GM10248 (cell line): ENCODE measurements at regions not wholly inside any gene's neighbourhood (a gene's known extent, or its start where the extent isn't known, plus 50 kb on each side); places are given as distances from the start of the nearest gene placed in this dataset.

Experiments used
- CTCF ChIA-PET: fragments of 300-600 bp; sonication (Branson Sonifier 250); formaldehyde crosslinking; extraction: SDS; loops from one replicate; lab custom pipeline; 2021; ENCODE audit warnings: antibody characterized with exemption; lab: Yijun Ruan, JAX
- POLR2A ChIA-PET: fragments of 350-650 bp; sonication (Branson Sonifier 250); formaldehyde crosslinking; extraction: SDS; loops from one replicate; lab custom pipeline; 2020; ENCODE audit warnings: antibody characterized with exemption; lab: Yijun Ruan, JAX
- DNase-seq: peaks from one replicate; pipeline ENCODE4 v3.0.0; 2012; ENCODE audit errors: extremely low spot score
- TF ChIP-seq, protein P1 (sequence below): IDR thresholded peaks from 2 replicates; pipeline ENCODE4 v1.5.1; 2012; ENCODE audit warnings: mild to moderate bottlenecking, low read depth; ENCODE audit errors: extremely low read depth, missing control alignments, control extremely low read depth

DNA sequence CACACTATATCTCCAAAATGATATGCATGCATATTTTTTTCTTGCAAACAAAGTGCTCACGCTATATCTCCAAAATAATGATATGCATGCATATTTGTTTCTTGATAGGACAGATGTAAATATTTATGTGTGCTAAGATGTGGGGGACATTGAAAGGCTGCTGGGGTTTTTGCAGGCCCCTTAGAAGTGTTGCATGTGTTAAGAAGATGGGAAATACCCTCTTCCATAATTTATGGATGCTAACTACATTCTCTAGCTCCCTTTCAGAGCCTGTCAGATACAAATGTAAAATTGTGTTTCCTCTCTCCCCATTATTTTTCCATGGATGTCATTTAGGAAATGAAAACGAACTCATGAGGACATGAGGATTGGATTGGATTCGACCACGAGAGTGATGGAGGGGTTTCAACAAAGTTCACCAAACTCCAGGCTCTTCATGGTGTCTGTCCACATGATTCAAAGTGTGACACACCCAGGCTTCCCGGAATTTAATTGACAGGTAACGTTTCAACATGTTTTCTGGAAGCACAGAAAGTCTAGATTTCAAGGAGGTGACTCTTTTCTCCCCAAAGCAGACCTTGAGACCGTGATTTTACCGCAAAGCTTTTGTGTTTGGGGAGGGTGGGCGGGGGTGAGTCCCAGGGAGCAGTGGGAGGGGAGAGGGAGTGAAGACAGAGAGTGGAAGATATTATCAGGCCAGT lies 94.4 kb upstream of the CD99 start:
- TF ChIP-seq, protein P1, sequence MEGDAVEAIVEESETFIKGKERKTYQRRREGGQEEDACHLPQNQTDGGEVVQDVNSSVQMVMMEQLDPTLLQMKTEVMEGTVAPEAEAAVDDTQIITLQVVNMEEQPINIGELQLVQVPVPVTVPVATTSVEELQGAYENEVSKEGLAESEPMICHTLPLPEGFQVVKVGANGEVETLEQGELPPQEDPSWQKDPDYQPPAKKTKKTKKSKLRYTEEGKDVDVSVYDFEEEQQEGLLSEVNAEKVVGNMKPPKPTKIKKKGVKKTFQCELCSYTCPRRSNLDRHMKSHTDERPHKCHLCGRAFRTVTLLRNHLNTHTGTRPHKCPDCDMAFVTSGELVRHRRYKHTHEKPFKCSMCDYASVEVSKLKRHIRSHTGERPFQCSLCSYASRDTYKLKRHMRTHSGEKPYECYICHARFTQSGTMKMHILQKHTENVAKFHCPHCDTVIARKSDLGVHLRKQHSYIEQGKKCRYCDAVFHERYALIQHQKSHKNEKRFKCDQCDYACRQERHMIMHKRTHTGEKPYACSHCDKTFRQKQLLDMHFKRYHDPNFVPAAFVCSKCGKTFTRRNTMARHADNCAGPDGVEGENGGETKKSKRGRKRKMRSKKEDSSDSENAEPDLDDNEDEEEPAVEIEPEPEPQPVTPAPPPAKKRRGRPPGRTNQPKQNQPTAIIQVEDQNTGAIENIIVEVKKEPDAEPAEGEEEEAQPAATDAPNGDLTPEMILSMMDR: no peak
- DNase-seq: no peak
- ChIA-PET POLR2A (no interaction called here), CTCF (no interaction called here)

DNA sequence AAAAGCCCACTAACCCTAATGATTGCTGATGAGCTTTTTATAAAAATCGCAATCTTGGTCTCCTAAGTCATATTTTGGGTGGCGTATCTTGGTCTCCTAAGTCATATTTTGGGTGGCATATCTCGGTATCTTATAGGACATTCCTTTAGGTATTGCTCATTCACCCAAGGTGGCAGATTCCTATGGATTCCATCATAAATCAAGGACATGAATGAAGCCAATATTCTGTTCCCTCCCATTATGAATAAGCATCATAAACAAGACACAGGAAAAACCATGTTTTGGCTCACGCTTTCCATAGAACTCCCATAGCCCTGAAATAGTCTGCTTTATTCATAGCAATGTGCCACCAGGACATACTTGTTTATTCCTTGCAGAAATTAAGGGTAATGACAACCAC lies 95.0 kb upstream of the CD99 start:
- TF ChIP-seq, protein P1: no peak
- ChIA-PET POLR2A (no interaction called here), CTCF (no interaction called here)
- no peak for DNase-seq

DNA sequence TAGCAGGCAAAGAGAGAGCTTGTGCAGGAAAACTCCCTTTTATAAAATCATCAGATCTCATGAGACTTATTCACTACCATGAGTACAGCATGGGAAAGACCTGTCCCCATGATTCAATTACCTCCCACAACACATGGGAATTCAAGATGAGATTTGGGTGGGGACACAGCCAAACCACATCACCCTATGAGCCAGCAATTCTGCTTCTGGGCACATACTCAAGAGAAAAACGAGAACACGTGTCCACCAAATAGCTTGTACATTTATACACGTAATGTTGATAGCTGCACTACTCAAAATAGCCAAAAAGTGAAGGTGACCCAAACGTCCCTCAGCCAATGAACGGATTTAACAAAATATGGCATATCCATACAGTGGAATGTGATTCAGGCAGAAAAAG lies 94.5 kb upstream of the DHRSX start:
- POLR2A ChIA-PET: no interaction called here
- DNase-seq: no peak
- TF ChIP-seq, protein P1: no peak
- CTCF ChIA-PET: no interaction called here

DNA sequence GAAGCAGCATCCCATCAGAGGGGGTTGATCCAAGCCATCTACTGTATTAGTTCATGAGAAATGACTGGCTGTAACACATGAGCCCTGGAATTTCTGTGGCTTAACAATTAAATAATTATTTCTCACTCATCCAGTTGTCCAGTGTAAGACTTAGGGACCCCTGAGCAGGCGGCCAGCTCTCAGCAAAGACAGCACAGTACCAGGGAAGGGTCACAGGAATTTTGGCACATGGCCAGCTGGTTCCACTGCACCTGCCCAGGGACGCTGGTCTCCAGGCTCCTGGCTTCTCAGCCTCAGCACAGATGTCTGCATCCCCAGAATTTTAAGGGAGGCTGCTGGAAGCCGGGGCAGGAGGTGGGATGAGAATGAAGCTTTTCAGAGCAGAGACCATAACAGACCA lies 93.7 kb upstream of the DHRSX start:
- ChIA-PET POLR2A (no interaction called here), CTCF (no interaction called here)
- TF ChIP-seq, protein P1: no peak
- no peak for DNase-seq

DNA sequence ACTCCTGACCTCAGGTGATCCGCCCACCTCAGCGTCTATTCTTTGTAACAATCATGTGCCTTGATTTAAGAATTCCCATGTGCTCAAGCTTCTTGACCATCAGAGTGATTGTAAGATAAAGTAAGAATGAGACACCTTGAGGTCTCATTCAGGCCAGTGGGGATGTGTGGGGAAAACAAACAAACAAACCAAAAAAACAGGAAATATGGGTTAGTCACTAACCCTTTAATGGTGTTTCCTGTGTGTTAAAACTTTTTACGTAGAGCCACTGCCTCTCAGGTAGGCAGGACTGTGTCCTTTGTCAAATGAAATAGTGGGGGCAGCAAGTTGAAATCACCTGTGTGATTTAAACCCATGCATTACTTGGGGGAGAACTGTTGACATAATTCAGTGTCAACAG lies 91.5 kb upstream of the DHRSX start:
- CTCF ChIA-PET: no interaction called here

DNA sequence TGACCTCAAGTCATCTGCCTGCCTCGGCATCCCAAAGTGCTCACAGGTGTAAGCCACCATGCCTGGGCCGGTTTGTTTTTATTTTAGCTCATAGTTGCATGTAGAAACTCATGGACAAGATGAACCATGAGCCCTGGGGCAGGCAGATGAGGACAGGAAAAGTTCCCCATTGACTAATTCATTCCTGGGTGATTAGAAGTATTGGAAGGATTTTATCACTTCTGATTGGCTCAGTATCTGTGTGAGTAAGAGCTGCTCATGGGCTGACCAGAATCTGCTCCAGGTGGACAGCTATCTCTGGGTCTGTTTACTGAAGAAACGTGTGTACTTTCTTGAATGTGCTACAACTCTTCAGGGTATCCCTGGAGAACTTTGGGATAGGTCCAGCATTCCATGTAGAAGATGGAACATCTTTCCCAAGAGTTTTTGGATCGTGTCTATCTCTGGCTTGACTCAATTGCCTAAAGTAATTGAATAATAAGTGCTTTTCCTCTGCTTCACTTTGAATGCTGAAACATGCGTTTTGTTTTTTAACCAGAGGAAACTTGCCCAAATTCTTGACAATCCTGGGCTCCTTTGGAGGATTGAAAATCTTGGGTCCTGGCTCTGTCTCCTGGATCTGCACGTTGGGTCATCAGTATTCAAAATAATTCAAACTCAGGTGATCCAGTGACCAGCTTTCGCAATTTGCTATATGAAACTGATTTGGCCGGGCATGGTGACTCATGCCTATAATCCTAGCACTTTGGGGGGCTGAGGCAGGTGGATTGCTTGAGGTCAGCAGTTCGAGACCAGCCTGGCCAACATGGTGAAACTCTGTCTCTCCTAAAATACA lies 88.6 kb upstream of the DHRSX start:
- ChIA-PET POLR2A (no interaction called here), CTCF (no interaction called here)
- TF ChIP-seq, protein P1: no peak
- no peak for DNase-seq

More for the DNA sequence above, 91.5 kb upstream of the DHRSX start:
- POLR2A ChIA-PET: no interaction called here
- TF ChIP-seq, protein P1: no peak
- DNase-seq: no peak
